ENCODE measurements at regions not wholly inside any gene's neighbourhood (a gene's known extent, or its start where the extent isn't known, plus 50 kb on each side); places are given as distances from the start of the nearest gene placed in this dataset.
A peak's percentile ranks its signal among the peaks of the same experiment; 100 is the strongest.

DNA sequence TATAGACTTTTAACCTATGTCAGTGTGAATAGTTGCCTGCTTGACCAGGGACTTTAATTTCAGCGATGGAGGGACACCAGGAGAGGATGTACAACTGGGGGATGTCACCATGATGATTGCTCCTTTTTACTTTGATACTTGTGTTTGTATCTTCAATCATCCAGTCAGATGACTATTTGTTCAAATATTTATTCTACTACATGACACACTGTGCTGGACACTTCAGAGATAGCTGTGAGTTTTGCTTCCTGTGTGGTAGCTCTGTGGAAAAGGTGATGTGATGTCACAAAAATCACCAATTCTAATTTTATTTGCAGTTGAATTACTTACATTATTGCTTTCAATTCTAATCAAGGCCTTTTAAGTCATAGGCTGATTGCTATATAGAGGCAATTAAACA lies 62.7 kb upstream of the CREB5 start:
- no peak overlapping the region for H3K4me3 ChIP-seq
- no peaks in the 10 kb centered on the region for H3K9me3 ChIP-seq (ENCODE audit: low read depth)
- no peaks in the 10 kb centered on the region for H3K36me3 ChIP-seq
- no peak overlapping the region for H3K27ac ChIP-seq
- peaks cover 9% of the 10 kb centered on the region for H3K4me1 ChIP-seq (ENCODE audit: low read depth)
- TF ChIP-seq, protein P1, sequence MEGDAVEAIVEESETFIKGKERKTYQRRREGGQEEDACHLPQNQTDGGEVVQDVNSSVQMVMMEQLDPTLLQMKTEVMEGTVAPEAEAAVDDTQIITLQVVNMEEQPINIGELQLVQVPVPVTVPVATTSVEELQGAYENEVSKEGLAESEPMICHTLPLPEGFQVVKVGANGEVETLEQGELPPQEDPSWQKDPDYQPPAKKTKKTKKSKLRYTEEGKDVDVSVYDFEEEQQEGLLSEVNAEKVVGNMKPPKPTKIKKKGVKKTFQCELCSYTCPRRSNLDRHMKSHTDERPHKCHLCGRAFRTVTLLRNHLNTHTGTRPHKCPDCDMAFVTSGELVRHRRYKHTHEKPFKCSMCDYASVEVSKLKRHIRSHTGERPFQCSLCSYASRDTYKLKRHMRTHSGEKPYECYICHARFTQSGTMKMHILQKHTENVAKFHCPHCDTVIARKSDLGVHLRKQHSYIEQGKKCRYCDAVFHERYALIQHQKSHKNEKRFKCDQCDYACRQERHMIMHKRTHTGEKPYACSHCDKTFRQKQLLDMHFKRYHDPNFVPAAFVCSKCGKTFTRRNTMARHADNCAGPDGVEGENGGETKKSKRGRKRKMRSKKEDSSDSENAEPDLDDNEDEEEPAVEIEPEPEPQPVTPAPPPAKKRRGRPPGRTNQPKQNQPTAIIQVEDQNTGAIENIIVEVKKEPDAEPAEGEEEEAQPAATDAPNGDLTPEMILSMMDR (IDR thresholded peaks at IDR 0.05; ENCODE audit: low read depth, low read length) = no peak
- no peaks in the 10 kb centered on the region for H3K27me3 ChIP-seq
- DNase-seq (ENCODE audit: low read depth in 1 of 2, low spot score in 1 of 2) = no peak

DNA sequence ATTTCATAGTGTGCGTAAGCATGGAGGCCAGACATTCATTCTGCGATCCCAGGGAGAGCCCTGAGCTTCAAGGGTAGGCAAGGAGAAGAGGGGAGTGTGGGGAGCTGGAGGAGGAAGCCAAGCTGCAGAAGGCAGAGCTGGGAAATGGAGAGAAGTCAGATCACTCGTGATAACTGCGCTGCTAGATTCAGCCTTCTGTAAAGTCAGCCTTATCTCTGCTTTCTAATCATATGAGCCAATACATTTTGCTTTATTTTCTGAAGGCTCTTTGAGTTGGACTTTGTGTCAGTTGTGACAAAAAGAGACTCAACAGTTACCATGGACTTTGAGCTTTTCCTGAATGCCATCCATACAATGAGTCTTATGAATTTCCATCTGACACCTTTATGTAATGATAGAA lies 61.7 kb upstream of the CREB5 start:
- Histone ChIP-seq H3K9me3 (ENCODE audit: low read depth) (no peaks in the 10 kb centered on the region), H3K27me3 (no peaks in the 10 kb centered on the region), H3K27ac (no peak overlapping the region), H3K4me1 (ENCODE audit: low read depth) (peaks cover 9% of the 10 kb centered on the region), H3K36me3 (no peaks in the 10 kb centered on the region), H3K4me3 (no peak overlapping the region)
- TF ChIP-seq, protein P1 (IDR thresholded peaks at IDR 0.05; ENCODE audit: low read depth, low read length) = no peak
- no peak for DNase-seq (ENCODE audit: low read depth in 1 of 2, low spot score in 1 of 2)

DNA sequence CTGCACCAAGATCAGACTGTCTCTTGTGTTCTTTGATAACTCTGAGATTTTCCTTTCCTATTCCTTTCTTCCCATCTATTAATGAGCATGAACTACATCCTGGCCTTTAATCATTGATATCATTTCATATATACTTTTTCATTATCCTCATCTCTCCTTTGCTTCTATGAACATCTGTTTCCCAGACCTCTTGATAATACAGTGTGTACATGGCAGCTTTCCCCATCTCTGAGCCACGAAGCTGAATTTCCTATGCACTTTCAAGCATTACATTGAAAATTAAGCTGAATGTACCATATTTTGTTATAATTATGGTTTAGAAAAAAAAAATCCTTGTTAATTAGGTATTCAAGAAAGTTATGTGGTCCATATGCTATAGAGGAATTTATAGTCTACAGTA lies 60.9 kb upstream of the CREB5 start:
- TF ChIP-seq, protein P1 (IDR thresholded peaks at IDR 0.05; ENCODE audit: low read depth, low read length) = no peak
- H3K36me3 ChIP-seq = no peaks in the 10 kb centered on the region
- H3K4me1 ChIP-seq (ENCODE audit: low read depth) = peaks cover 11% of the 10 kb centered on the region
- no peak overlapping the region for H3K27ac ChIP-seq
- H3K9me3 ChIP-seq (ENCODE audit: low read depth) = no peaks in the 10 kb centered on the region
- H3K27me3 ChIP-seq = no peaks in the 10 kb centered on the region
- DNase-seq (ENCODE audit: low read depth in 1 of 2, low spot score in 1 of 2) = no peak
- no peak overlapping the region for H3K4me3 ChIP-seq

DNA sequence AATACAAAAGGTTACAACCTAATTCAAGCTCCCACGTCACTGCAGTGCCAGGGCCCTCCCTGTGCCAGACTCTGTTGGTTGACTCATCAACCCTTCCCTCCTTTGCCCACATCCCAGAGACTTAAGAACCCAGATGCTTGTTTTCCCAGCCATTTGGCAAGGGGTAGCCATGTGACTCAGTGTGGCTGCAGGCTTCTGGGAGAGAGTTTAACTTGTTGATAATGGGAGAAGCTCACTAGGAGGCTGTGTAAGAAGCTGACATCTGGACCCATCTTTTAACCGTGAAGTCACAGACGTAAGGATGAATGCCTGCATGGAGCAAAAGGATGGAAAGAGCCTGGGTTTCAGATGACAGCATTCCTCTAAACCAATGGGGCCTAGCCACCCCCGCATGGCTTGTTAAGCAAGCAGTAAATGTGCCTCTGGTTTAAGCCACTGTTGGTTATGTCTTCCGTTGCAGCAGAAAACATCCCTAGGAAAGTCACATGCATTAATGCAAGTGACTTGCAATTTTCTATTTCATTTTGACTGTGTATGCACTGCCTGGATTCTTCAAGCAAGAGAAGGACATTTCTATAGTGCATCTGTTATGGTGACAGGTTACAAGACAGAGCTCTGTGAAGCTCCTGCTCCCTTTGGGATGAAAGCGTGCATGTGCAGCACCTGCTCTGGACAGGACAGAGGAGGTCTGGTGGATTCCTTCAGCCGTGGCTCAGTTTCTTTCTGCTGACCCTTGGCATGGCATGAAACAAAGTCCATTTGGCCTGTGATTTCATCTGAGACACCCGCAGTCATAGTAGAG lies 57.5 kb upstream of the CREB5 start:
- DNase-seq (ENCODE audit: low read depth in 1 of 2, low spot score in 1 of 2) = peak in 1 of 2 donors; percentile 80
- Histone ChIP-seq H3K4me3 (no peak overlapping the region), H3K27me3 (no peaks in the 10 kb centered on the region), H3K36me3 (no peaks in the 10 kb centered on the region), H3K4me1 (ENCODE audit: low read depth) (peaks cover 12% of the 10 kb centered on the region), H3K27ac (no peak overlapping the region), H3K9me3 (ENCODE audit: low read depth) (no peaks in the 10 kb centered on the region)
- TF ChIP-seq, protein P1 (IDR thresholded peaks at IDR 0.05; ENCODE audit: low read depth, low read length) = no peak

DNA sequence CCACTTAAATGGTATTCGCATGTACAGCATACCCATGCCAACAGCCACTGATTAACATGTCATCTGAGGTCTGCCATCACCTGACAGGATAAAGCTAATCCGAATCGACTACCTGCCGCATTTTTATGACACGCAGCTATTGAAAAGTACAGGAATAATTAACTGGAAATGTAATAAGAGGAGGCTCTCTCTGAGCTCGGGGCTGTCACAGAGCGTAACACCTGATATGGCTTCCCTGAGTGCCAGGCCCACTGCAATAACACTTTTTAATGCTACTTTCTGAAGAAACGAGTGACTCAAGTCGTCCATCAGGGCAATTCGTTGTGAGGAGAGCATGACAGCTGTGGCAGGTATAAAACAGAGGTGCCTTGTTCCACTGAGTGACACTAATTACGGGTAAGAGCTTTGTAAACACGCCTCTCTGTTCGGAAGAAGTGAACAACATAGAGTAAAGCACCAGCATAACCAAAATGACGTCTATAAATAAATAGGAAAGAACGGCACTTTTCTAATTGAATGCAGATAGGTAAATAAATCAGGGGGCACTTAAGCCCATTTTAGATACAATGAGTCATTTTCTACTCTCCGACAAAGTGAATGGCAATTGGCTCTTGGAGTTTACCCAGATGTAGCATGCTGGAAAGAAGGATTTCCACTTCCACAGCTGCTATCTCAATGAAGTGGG lies 56.5 kb upstream of the CREB5 start:
- no peaks in the 10 kb centered on the region for H3K9me3 ChIP-seq (ENCODE audit: low read depth)
- no peaks in the 10 kb centered on the region for H3K27me3 ChIP-seq
- H3K4me3 ChIP-seq = no peak overlapping the region
- DNase-seq (ENCODE audit: low read depth in 1 of 2, low spot score in 1 of 2) = no peak
- no peak overlapping the region for H3K27ac ChIP-seq
- H3K36me3 ChIP-seq = no peaks in the 10 kb centered on the region
- TF ChIP-seq, protein P1 (IDR thresholded peaks at IDR 0.05; ENCODE audit: low read depth, low read length) = no peak
- peaks cover 12% of the 10 kb centered on the region for H3K4me1 ChIP-seq (ENCODE audit: low read depth)
